ENCODE measurements at regions not wholly inside any gene's neighbourhood (a gene's known extent, or its start where the extent isn't known, plus 50 kb on each side); places are given as distances from the start of the nearest gene placed in this dataset.
"Not testable (repeated sequence)": the region's sequence is repeated elsewhere in the genome, so short reads cannot be mapped to it uniquely, and the experiment has no call there.

- DNase-seq = no peak
Observed at GRCh38 chr3:5564278-5564666, 376.8 kb downstream of the EDEM1 start.

- no peak for DNase-seq
Observed at GRCh38 chr3:5565026-5565425, 377.5 kb downstream of the EDEM1 start.

GRCh38 chr3:5567113-5567512 is 379.6 kb downstream of the EDEM1 start:
- DNase-seq = no peak

- DNase-seq = no peak
Observed at GRCh38 chr3:5568451-5568850, 380.9 kb downstream of the EDEM1 start.

GRCh38 chr3:5569152-5569551 is 381.6 kb downstream of the EDEM1 start:
- DNase-seq = no peak

GRCh38 chr3:5572168-5572567 is 384.7 kb downstream of the EDEM1 start:
- DNase-seq = no peak

GRCh38 chr3:5576277-5577011 is 388.9 kb downstream of the EDEM1 start:
- no peak for DNase-seq

GRCh38 chr3:5579139-5579602 is 391.7 kb downstream of the EDEM1 start:
- no peak for DNase-seq

- no peak for DNase-seq
Observed at GRCh38 chr3:5579946-5580345, 392.4 kb downstream of the EDEM1 start.

GRCh38 chr3:5580826-5581225 is 393.3 kb downstream of the EDEM1 start:
- DNase-seq = no peak

- no peak for DNase-seq
Observed at GRCh38 chr3:5581743-5582142, 394.2 kb downstream of the EDEM1 start.

- no peak for DNase-seq
Observed at GRCh38 chr3:5583920-5584319, 396.4 kb downstream of the EDEM1 start.

GRCh38 chr3:5585085-5585484 is 397.6 kb downstream of the EDEM1 start:
- DNase-seq = no peak

GRCh38 chr3:5606884-5607472 is 419.5 kb downstream of the EDEM1 start:
- no peak for DNase-seq

GRCh38 chr3:5607581-5607980 is 420.1 kb downstream of the EDEM1 start:
- DNase-seq = no peak

- not testable (repeated sequence) for DNase-seq
Observed at GRCh38 chr3:5608971-5609370, 421.5 kb downstream of the EDEM1 start.

GRCh38 chr3:5613599-5613998 is 426.1 kb downstream of the EDEM1 start:
- no peak for DNase-seq

- no peak for DNase-seq
Observed at GRCh38 chr3:5616873-5617272, 429.4 kb downstream of the EDEM1 start.

- no peak for DNase-seq
Observed at GRCh38 chr3:5618170-5618569, 430.7 kb downstream of the EDEM1 start.

- DNase-seq = no peak
Observed at GRCh38 chr3:5630406-5630805, 442.9 kb downstream of the EDEM1 start.

- DNase-seq = no peak
Observed at GRCh38 chr3:5633960-5634359, 446.5 kb downstream of the EDEM1 start.

- no peak for DNase-seq
Observed at GRCh38 chr3:5634411-5634810, 446.9 kb downstream of the EDEM1 start.

GRCh38 chr3:5635746-5636145 is 448.2 kb downstream of the EDEM1 start:
- DNase-seq = no peak

GRCh38 chr3:5638550-5638949 is 451.0 kb downstream of the EDEM1 start:
- no peak for DNase-seq

All from NCI-H510A (cell line).